DOHH2 (cell line): ENCODE measurements at regions not wholly inside any gene's neighbourhood (a gene's known extent, or its start where the extent isn't known, plus 50 kb on each side); places are given as distances from the start of the nearest gene placed in this dataset.

Source experiments
- CTCF ChIP-seq: fragments of 200-600 bp; sonication (generic); IDR thresholded peaks from one replicate; pipeline ENCODE4 v1.5.1; 2014; ENCODE audit warnings: antibody characterized with exemption, mild to moderate bottlenecking, low read depth, low read length; ENCODE audit not compliant: poor library complexity, severe bottlenecking
- EZH2phosphoT487 ChIP-seq: fragments of 200-600 bp; sonication (generic); IDR thresholded peaks from 2 replicates; pipeline ENCODE4 v1.6.1; 2017; ENCODE audit warnings: borderline replicate concordance, mild to moderate bottlenecking, antibody characterized with exemption, low read length, moderate library complexity, mixed read lengths

DNA sequence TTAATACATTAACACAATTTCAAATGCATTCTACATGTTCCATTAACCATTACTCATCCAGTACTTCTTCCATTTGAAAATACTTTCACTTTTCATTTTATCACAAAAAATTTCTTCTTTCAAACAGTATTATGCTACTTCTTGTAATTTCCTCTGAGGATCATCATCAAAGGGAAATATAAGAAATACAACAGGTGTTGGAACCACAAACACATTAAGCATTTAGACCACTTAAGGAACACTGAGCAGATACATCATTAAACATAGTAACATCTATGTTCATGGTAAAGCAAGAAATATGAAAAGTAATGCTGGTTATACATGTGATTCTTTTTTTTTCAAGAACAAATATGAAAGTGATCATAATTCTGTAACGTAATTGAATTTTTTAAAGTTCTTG is 2207.0 kb downstream of the ARAP2 start:
- TF ChIP-seq CTCF = no peak
- no peak for TF ChIP-seq EZH2phosphoT487
